ENCODE measurements at regions not wholly inside any gene's neighbourhood (a gene's known extent, or its start where the extent isn't known, plus 50 kb on each side); places are given as distances from the start of the nearest gene placed in this dataset.

- TF ChIP-seq CTCF (conservative IDR thresholded peaks at IDR 0.05; ENCODE audit: low read depth, low read length) (no peak), EZH2 (IDR thresholded peaks at IDR 0.05; ENCODE audit: low read length, unreplicated experiment) (no peak)
Measured at GRCh38 chr1:213679153-213679552, 308.6 kb upstream of the PROX1 start.

Measured in PC-3 (cell line).